Ovary (tissue), 7 donors: ENCODE measurements at regions not wholly inside any gene's neighbourhood (a gene's known extent, or its start where the extent isn't known, plus 50 kb on each side); places are given as distances from the start of the nearest gene placed in this dataset.
"Not testable (repeated sequence)": the region's sequence is repeated elsewhere in the genome, so short reads cannot be mapped to it uniquely, and the experiment has no call there.

ENCODE experiments used
- DNase-seq, 5 donors: peaks; one replicate each; pipeline ENCODE4 v3.0.0-alpha.2; 2019 to 2020
- H3K27ac ChIP-seq, 2 donors: fragments of 200-600 bp; one replicate each; pipeline versions ENCODE4 v1.5.1 to v1.8.0; 2019 to 2022
- H3K27me3 ChIP-seq: fragments of 200-600 bp; one replicate; pipeline ENCODE4 v1.8.0; 2022
- H3K36me3 ChIP-seq: fragments of 200-600 bp; sonication (generic); one replicate; pipeline ENCODE4 v1.5.1; 2019
- H3K4me1 ChIP-seq: one replicate; pipeline ENCODE4 v1.8.1; 2013; ENCODE audit warnings: mild to moderate bottlenecking, moderate library complexity; ENCODE audit not compliant: insufficient read depth
- H3K4me3 ChIP-seq: fragments of 200-600 bp; sonication (generic); one replicate; pipeline ENCODE4 v1.5.1; 2017
- H3K9me3 ChIP-seq, 2 donors: fragments of 200-600 bp in 1 of 2; sonication (generic) in 1 of 2; one replicate each; pipeline versions ENCODE4 v1.5.1 to v1.8.1; 2013 to 2019; ENCODE audit warnings: mild to moderate bottlenecking in 1 of 2, moderate library complexity in 1 of 2
- CTCF ChIP-seq, 3 donors: fragments of 450-650 bp in 2 of 3; fragments of 200-600 bp in 1 of 3; IDR thresholded peaks; one replicate each; pipeline versions ENCODE4 v1.5.1 to v1.8.0; 2016 to 2022; ENCODE audit warnings: antibody characterized with exemption in 3 of 3, mild to moderate bottlenecking in 1 of 3
- EP300 ChIP-seq: sonication (generic); formaldehyde crosslinking; IDR thresholded peaks from one replicate; pipeline ENCODE4 v1.6.1; 2017; ENCODE audit warnings: antibody characterized with exemption
- POLR2A ChIP-seq: fragments of 450-650 bp; IDR thresholded peaks from one replicate; pipeline ENCODE4 v1.6.1; 2017; ENCODE audit warnings: antibody characterized with exemption, mild to moderate bottlenecking, moderate library complexity
- WGBS, 3 donors: extraction: QIAGEN DNeasy Blood & Tissue Kit in 1 of 3; methylation state at CpG; one replicate each; pipeline versions ENCODE4 v1.1.5 to v1.1.7; 2013 to 2017; 5-methylcytosine and 5-hydroxymethylcytosine counted together
- intact Hi-C, 4 donors: fragments of 100-400 bp; cut with DNase I; formaldehyde crosslinking; loops; one replicate each; pipeline versions ENCODE4 v1.11.0 to v1.15.1; 2022 to 2023
- donor health status: DM: no; HTN: no; CAD: no; lungs with moderate emphysema.
- donor health status: DM: no; HTN: no; CAD: no.
- donor health status: Bipolar disorder and iron deficiency.
- donor health status: DM: no; HTN: no; CAD: no.
- donor health status: DM: yes; HTN: yes; CAD: no.

- no peaks in the 10 kb centered on the region for H3K36me3 ChIP-seq
- TF ChIP-seq CTCF (IDR thresholded peaks at IDR 0.05) (no peak), EP300 (no peak), POLR2A (no peak)
- no peaks in the 10 kb centered on the region for H3K27me3 ChIP-seq
- intact Hi-C loops: loop anchor here in 2 of 4 donors (2.0 to 10.0 kb wide), 2 partner anchors 50 to 82 kb away; no protein-coding TSS in a partner anchor
- no peaks in the 10 kb centered on the region for H3K9me3 ChIP-seq
- WGBS, 3 donors: 75 to 86% (median 80%) methylated on average over 5 of the region's 5 CpGs
- peaks cover 2% of the 10 kb centered on the region for H3K4me1 ChIP-seq
- DNase-seq: no peak
- no peak overlapping the region for H3K4me3 ChIP-seq
- no peak overlapping the region for H3K27ac ChIP-seq
These were observed 70.0 kb downstream of the KCTD15 start for GRCh38 chr19:33866696-33867095.

- intact Hi-C loops: loop anchor here in 1 of 4 donors (10.0 kb wide), 1 partner anchor 83 kb away; no protein-coding TSS in a partner anchor
- DNase-seq: no peak
- Histone ChIP-seq H3K27me3 (no peaks in the 10 kb centered on the region), H3K9me3 (no peaks in the 10 kb centered on the region), H3K4me1 (peaks cover 2% of the 10 kb centered on the region), H3K27ac (no peak overlapping the region), H3K4me3 (no peak overlapping the region), H3K36me3 (no peaks in the 10 kb centered on the region)
- TF ChIP-seq CTCF (IDR thresholded peaks at IDR 0.05): no peak
- no peak for TF ChIP-seq EP300
- TF ChIP-seq POLR2A: no peak
- 18 to 36% (median 28%) methylated on average over 17 of the region's 17 CpGs for WGBS, 3 donors
These were observed 71.5 kb downstream of the KCTD15 start for GRCh38 chr19:33868076-33868735.

- TF ChIP-seq CTCF (IDR thresholded peaks at IDR 0.05) (no peak), POLR2A (no peak), EP300 (no peak)
- intact Hi-C loops: loop anchor here in 1 of 4 donors (10.0 kb wide), 1 partner anchor 84 kb away; no protein-coding TSS in a partner anchor
- Histone ChIP-seq H3K27ac (no peak overlapping the region), H3K9me3 (no peaks in the 10 kb centered on the region), H3K4me3 (no peak overlapping the region), H3K27me3 (no peaks in the 10 kb centered on the region), H3K36me3 (no peaks in the 10 kb centered on the region), H3K4me1 (peaks cover 2% of the 10 kb centered on the region)
- peak in 3 of 5 donors; percentile 24 to 49 (median 30) for DNase-seq
- WGBS, 3 donors: 24 to 25% (median 24%) methylated on average over 21 of the region's 21 CpGs
These were observed 72.2 kb downstream of the KCTD15 start for GRCh38 chr19:33868788-33869412.

GRCh38 chr19:33870298-33870932, 73.7 kb downstream of the KCTD15 start:
- DNase-seq, H3K9me3 ChIP-seq, H3K36me3 ChIP-seq, H3K27ac ChIP-seq, H3K4me1 ChIP-seq, H3K4me3 ChIP-seq, H3K27me3 ChIP-seq, intact Hi-C loops: not testable (repeated sequence)
- 81 to 96% (median 83%) methylated on average over 1 of the region's 1 CpG for WGBS, 3 donors
